Large intestine (tissue), 3 donors: ENCODE measurements at regions not wholly inside any gene's neighbourhood (a gene's known extent, or its start where the extent isn't known, plus 50 kb on each side); places are given as distances from the start of the nearest gene placed in this dataset.

ENCODE experiments used
- DNase-seq, 2 donors: peaks; one replicate each; pipeline versions ENCODE4 v3.0.0 to v3.0.0-alpha.2; 2013
- H3K27ac ChIP-seq: one replicate; pipeline ENCODE4 v1.5.1; 2013; ENCODE audit warnings: low read length
- H3K27me3 ChIP-seq: 2 replicates; pipeline ENCODE4 v1.6.1; 2013; ENCODE audit warnings: low read length; ENCODE audit not compliant: control insufficient read depth, insufficient read depth
- H3K36me3 ChIP-seq: 2 replicates; pipeline ENCODE4 v1.6.1; 2013; ENCODE audit warnings: low read length; ENCODE audit not compliant: control insufficient read depth, insufficient read depth
- H3K4me1 ChIP-seq: one replicate; pipeline ENCODE4 v1.6.1; 2013; ENCODE audit warnings: low read length; ENCODE audit not compliant: control insufficient read depth, insufficient read depth
- H3K4me3 ChIP-seq: one replicate; pipeline ENCODE4 v1.5.1; 2013; ENCODE audit warnings: low read length
- H3K9me3 ChIP-seq: one replicate; pipeline ENCODE4 v1.6.1; 2013; ENCODE audit warnings: mild to moderate bottlenecking, low read depth, low read length, moderate library complexity; ENCODE audit not compliant: control insufficient read depth
- WGBS: methylation state at CpG from one replicate; pipeline ENCODE4 v1.1.5; 2013; ENCODE audit warnings: low lambda C conversion rate; ENCODE audit not compliant: insufficient coverage; 5-methylcytosine and 5-hydroxymethylcytosine counted together

DNA sequence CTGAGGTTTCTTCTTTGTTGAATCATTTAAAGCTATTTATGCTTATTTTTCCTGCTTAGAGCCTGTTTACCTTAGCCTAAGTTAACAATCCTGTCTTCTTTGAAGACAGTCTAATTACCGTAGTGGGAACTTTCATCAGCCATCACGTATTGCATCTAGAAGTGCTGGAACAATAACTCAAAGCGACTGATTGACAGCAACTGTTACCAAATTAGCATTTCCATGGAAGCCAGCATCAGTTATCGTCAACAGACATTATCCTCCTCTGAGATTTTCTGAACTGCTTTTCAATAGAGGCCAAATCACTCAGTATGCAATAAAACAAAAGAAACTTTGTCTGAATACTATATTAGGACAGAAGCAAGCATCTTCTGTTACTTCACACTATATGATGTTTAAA, 433.3 kb upstream of the SLITRK1 start:
- WGBS: no CpG with 5 or more reads among the region's 4 CpGs
- Histone ChIP-seq H3K4me1 (no peaks in the 10 kb centered on the region), H3K9me3 (no peaks in the 10 kb centered on the region), H3K36me3 (no peaks in the 10 kb centered on the region), H3K4me3 (no peak overlapping the region), H3K27me3 (no peaks in the 10 kb centered on the region), H3K27ac (no peak overlapping the region)
- no peak for DNase-seq

GRCh38 chr13:84303035-84303434, 420.8 kb upstream of the SLITRK1 start:
- peaks cover 4% of the 10 kb centered on the region for H3K9me3 ChIP-seq
- no peak overlapping the region for H3K27ac ChIP-seq
- no peaks in the 10 kb centered on the region for H3K27me3 ChIP-seq
- no peaks in the 10 kb centered on the region for H3K4me1 ChIP-seq
- WGBS: 100% methylated on average over 1 of the region's 1 CpG
- DNase-seq: no peak
- H3K36me3 ChIP-seq: no peaks in the 10 kb centered on the region
- no peak overlapping the region for H3K4me3 ChIP-seq

GRCh38 chr13:84297251-84297650, 415.0 kb upstream of the SLITRK1 start:
- Histone ChIP-seq H3K27ac (no peak overlapping the region), H3K27me3 (no peaks in the 10 kb centered on the region), H3K4me3 (no peak overlapping the region), H3K36me3 (no peaks in the 10 kb centered on the region), H3K4me1 (no peaks in the 10 kb centered on the region), H3K9me3 (peaks cover 4% of the 10 kb centered on the region)
- no peak for DNase-seq

DNA sequence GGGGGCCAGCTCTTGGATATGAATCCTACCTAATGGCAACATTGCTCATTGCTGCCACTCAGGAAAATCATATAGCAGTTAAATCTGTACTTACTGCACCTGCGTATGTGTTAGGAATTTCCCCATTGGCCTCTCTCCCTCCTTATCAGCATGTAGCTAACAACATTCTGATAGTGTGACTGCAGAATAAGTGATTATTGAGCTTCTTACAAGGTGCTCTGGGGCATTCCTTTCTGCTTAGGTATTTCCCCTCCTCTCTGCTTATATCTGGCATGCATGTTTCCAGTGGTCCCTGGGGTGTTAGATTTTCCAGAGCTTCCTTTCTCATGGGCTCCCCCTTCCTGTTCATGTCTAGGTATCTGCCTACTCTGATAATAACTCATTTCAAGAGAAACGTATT, 414.1 kb upstream of the SLITRK1 start:
- Histone ChIP-seq H3K9me3 (peaks cover 4% of the 10 kb centered on the region), H3K36me3 (no peaks in the 10 kb centered on the region), H3K4me3 (no peak overlapping the region), H3K27ac (no peak overlapping the region), H3K4me1 (no peaks in the 10 kb centered on the region), H3K27me3 (no peaks in the 10 kb centered on the region)
- DNase-seq: no peak
- no CpG with 5 or more reads among the region's 2 CpGs for WGBS

GRCh38 chr13:84294576-84294975, 412.3 kb upstream of the SLITRK1 start:
- 94% methylated on average over 2 of the region's 3 CpGs for WGBS
- no peak for DNase-seq
- Histone ChIP-seq H3K36me3 (no peaks in the 10 kb centered on the region), H3K27ac (no peak overlapping the region), H3K4me1 (no peaks in the 10 kb centered on the region), H3K4me3 (no peak overlapping the region), H3K9me3 (peaks cover 1% of the 10 kb centered on the region), H3K27me3 (no peaks in the 10 kb centered on the region)

GRCh38 chr13:84290386-84290785, 408.1 kb upstream of the SLITRK1 start:
- Histone ChIP-seq H3K36me3 (no peaks in the 10 kb centered on the region), H3K27ac (no peak overlapping the region), H3K27me3 (no peaks in the 10 kb centered on the region), H3K9me3 (no peaks in the 10 kb centered on the region), H3K4me3 (no peak overlapping the region), H3K4me1 (no peaks in the 10 kb centered on the region)
- WGBS: 83% methylated on average over 1 of the region's 4 CpGs
- no peak for DNase-seq

DNA sequence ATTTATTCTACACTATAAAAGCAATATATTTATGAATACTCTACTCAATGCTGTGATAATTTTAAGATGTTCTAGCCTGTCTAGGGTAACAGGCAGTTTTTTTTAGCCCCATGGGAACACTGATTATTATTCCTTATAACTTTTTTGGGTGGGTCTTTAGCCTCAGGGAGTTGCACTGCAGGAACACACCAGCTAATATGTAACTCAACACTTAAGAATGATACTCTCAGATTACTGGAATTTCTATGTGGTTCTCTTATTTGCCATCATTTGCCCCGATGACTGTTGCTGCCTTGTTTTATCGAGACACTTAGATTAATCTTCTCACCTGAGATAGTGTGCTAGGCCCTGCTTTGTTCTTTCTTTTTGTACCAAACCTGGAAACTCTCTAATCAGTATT, 396.9 kb upstream of the SLITRK1 start:
- H3K4me1 ChIP-seq: no peaks in the 10 kb centered on the region
- WGBS: 90% methylated on average over 2 of the region's 2 CpGs
- no peak overlapping the region for H3K27ac ChIP-seq
- H3K4me3 ChIP-seq: no peak overlapping the region
- no peaks in the 10 kb centered on the region for H3K36me3 ChIP-seq
- no peaks in the 10 kb centered on the region for H3K27me3 ChIP-seq
- no peak for DNase-seq
- H3K9me3 ChIP-seq: no peaks in the 10 kb centered on the region

DNA sequence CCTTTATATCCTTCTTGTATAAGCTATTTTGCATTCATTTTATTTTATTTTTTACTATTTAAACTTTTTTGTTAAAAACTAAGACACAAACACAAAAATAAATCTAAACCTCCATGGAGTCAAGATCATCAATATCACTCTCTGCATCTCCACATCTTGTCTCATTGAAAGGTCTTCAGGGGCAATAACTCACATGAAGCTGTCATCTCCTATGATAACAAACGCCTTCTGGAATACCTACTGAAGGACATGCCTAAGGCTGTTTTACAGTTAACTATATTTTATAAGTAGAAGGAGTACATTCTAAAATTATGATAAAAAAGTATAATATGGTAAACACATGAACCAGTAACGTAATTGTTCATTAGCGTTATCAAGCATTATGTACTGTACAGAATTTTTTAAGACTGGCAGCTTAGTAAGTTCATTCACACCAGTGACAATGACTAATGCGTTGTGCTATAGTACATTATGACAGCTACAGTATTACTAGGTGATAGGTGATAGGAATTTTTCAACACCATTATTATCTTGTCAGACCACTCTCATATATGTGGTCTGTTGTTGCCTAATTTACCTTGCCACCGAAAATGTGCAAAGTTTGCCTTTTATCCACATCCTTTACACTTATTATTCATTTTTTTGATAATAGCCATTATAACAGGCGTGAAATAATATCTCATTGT, 390.7 kb upstream of the SLITRK1 start:
- no peak overlapping the region for H3K27ac ChIP-seq
- no peaks in the 10 kb centered on the region for H3K9me3 ChIP-seq
- no peak overlapping the region for H3K4me3 ChIP-seq
- H3K4me1 ChIP-seq: no peaks in the 10 kb centered on the region
- 86% methylated on average over 5 of the region's 6 CpGs for WGBS
- DNase-seq: no peak
- no peaks in the 10 kb centered on the region for H3K36me3 ChIP-seq
- no peaks in the 10 kb centered on the region for H3K27me3 ChIP-seq

GRCh38 chr13:84265257-84265764, 383.0 kb upstream of the SLITRK1 start:
- H3K36me3 ChIP-seq: no peaks in the 10 kb centered on the region
- no peaks in the 10 kb centered on the region for H3K27me3 ChIP-seq
- H3K9me3 ChIP-seq: no peaks in the 10 kb centered on the region
- no peak for DNase-seq
- H3K4me1 ChIP-seq: no peaks in the 10 kb centered on the region
- H3K27ac ChIP-seq: no peak overlapping the region
- no peak overlapping the region for H3K4me3 ChIP-seq
- no CpG with 5 or more reads among the region's 6 CpGs for WGBS

DNA sequence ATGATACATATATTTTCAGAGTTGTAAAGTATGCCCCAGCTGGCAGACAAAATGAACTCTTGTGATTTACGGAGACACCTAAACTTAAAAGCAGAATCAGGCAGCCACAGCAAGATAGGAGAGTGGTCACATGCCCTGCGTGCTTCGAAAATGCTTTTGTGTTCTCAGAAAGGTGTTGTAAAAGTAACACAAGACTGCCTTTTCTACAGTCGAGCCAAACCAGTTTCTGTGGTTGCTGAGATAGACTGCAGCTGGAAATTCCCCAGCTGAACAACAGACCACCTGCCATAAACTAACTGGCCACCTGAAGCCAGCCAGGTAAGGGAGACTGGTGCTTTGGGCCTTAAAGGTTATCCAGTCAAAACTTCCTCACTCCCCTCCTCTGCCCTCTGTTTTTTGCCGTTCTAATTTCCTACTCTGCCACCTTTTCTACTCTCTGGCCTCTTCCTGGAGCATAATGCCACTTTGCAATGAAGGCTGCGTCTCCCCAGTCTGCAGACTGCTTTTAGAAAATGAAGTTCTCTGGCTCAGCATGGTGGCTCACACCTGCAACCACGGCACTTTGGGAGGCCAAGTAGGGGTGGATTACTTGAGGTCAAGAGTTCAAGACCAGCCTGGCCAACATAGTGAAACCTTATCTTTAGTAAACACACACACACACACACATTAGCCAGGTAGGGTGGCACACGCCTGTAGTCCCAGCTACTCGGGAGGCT, 381.2 kb upstream of the SLITRK1 start:
- H3K4me3 ChIP-seq: no peak overlapping the region
- no peak for DNase-seq
- WGBS: 94% methylated on average over 3 of the region's 9 CpGs

More for the DNA sequence above, 381.2 kb upstream of the SLITRK1 start:
- Histone ChIP-seq H3K4me1 (no peaks in the 10 kb centered on the region), H3K27ac (no peak overlapping the region), H3K27me3 (no peaks in the 10 kb centered on the region), H3K36me3 (no peaks in the 10 kb centered on the region), H3K9me3 (no peaks in the 10 kb centered on the region)
